NCI-H774 (cell line): ENCODE measurements at regions not wholly inside any gene's neighbourhood (a gene's known extent, or its start where the extent isn't known, plus 50 kb on each side); places are given as distances from the start of the nearest gene placed in this dataset.

Source experiments
- DNase-seq: peaks from one replicate; lab custom pipeline; 2025; lab: John Stamatoyannopoulos, UW

DNA sequence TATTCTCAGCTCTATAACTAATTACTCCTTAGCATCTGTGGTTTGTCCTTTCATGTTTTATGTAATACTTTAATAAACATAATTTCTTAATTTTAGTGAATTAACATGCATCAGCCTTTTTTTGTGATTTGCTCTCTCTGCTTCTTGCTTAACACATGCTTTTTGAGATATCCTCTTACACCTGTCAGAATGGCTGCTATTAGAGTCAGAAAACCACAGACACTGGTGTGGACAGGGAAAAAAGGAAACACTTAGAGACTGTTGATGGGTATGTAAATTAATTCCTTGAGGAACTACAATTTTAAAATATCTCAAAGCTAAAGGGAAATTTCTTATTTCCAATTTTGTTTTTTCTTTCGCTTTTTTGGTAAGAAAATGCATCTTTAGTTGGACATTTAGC, 549.0 kb downstream of the ZNF804A start:
- DNase-seq = no peak

DNA sequence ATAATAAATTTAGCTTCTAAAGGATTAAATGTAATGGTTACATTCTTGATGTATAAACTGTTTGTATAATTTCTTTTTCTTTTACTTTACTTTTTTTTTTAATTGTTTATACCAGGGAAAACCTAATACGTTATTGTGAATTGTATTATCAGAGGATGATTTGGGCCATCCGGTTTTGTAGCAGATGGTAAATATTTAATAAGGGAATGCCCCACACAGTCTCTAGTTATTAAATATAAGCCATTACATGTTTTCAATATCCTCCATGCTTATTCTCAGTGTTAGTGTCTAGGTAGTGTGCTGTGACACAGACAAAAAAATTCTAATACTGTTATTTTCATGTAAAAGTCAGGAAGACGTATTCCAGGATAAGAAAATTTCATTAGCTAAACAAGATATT, 553.9 kb downstream of the ZNF804A start:
- no peak for DNase-seq

DNA sequence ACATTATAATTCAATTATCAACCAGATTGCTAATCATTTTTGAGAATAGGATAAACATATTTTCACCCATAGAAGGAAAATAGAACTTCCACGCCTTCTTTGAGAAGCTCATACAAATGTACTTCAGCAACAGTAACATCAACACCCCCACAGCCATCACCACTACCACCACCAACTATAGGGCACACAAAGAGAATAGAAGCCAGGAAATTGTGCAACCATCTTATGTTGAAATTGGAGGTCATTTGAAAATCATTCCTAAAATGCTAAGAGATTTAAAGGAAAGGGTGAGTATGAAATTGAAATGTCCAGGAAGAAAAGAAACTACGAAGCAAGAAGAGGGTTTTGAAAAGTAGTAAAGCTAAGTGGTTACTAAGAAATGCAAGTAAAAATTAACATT, 563.4 kb downstream of the ZNF804A start:
- no peak for DNase-seq

DNA sequence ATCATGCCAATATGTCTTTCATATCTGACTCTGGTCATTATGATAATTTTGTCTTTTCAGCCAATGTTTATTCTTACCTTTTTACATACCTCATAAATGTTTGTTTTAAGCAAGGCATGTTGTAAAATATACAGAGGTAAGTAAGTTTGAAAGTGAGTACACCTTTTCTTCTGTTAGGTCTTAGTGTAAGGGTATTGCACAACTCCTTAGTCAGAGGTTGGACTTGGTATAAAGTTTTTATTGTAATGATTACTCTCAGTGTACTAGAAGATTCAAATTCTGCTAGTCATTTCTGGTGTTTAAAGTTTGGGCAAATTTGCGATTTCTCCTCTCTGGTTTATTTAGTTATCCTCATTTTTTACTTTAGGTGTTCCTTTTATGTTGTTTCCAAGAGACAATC, 564.3 kb upstream of the FSIP2 start:
- DNase-seq = no peak

DNA sequence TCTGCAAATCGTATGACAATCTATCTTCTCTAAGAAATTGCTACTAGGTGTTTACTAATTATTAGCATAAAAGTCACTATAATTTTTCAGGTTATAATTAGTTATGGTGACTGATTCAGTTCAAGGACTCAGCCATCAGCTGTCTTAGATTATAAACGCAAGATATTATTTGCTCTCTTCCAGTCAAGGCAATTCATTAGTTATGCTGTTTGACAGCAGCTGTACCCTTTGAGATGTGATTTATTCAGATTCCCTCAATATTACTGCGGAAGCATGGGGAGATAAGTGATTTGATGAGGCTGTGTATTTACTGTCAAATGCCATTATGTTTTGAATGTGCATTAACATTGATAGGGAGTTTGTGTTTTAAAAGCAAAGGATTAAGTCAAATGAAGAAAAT, 558.9 kb upstream of the FSIP2 start:
- DNase-seq = no peak

DNA sequence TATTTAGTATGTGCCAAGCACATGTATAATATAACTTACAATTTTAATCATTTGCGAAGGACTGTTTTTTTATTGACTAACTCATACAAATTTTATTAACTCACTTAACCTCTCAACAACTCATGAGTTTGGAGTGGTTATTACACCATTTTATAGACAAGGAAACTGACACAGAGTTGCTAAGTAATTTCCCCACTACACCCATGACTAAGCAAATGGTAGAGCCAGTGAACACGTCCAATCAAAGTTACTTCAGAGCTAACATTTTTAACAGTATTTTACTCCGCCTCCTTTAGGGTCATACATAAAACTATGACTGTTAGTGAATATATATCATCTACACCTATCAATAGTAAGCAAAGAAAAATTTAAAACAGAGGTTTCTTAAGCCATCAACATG, 556.7 kb upstream of the FSIP2 start:
- no peak for DNase-seq

DNA sequence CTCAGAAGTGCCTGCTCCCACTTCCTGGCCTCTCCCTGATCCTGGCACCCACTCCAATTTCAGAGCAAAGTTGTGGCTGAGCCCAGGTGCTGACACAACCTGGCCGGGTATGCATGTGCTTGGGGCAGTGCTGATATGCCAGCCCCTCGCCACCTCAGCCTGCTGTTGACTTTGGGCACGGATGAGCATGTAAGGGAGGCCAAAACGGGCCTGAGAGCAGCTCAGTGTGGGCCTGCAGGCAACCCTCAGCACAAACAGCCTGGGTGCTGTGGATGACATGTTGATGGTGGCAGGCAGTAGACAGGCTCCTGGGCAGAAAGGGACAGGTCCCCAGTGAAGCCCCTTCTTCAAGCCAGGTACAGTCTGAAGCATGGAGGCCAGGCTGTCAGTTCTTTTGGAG, 553.6 kb upstream of the FSIP2 start:
- DNase-seq = no peak

DNA sequence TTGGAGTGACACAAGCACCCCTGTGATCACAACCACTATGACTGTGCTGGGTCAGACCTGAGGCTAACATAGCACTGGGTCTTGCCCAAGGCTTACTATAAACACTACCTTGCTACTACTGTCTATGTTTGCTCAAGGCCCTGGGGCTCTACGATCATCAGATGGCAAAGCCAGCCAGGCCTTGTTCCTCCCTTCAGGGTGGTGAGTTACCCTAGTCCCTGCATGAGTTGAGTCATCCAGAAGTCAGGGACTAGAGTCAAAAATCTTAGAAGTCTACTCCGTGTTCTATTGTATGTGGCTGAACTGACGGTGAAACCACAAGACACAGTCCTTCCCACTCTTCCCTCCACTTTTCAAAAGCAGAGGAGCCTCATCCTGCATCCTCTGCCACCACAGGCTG, 551.2 kb upstream of the FSIP2 start:
- DNase-seq = no peak

DNA sequence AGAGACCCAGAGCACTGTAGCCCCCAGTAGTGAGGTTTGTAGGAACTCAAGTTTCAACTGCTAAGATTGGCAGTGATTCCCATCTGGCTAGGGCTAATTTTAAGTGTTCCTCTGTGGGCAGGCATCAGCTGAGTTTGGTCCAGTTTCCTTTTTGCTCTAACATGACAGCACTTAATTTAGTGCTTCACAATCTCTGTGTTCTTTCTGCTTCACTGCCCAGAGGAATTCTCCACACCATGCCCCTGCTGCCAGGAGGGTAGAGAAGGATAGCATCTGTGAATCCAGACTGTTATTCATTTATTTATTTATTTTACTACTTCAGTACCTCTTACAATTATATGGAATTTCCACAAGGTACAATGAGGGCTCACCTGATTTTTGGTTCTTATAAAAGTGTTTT, 549.9 kb upstream of the FSIP2 start:
- no peak for DNase-seq

DNA sequence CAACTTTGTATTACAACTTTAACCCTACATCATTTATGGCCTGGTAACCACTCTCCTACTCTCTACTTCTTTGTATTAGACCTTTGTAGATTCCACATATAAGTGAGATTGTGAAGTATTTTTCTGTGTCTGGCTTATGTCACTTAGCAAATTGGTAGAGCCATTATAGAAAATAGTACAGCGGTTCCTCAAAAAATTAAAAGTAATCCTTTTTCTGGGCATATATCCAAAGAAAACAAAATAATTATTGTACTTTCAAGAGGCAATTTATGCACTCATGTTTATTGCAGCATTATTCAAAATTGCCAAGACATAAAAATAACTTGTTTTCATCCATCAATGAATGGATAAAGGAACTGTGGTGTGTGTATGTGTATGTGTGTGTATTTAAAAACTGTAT, 537.5 kb upstream of the FSIP2 start:
- DNase-seq = peak; percentile 70

DNA sequence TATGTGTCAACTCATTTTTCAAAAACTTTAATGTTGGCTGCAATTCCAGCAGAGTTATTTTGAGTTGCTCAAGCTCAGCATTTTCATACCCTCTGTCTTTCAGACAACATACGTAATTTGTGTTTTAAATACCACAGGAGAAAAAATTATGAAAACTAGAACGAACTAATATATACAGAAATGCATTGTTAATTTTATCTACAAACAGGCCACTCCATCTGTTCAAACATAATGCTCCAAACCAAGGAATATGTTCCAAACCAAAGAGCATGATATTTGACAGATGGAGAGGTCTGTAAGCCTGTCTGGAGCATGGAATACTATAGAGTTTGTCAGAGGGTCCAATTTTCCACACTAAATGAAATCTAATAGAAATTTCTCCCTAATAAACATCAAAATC, 536.2 kb upstream of the FSIP2 start:
- DNase-seq = no peak

DNA sequence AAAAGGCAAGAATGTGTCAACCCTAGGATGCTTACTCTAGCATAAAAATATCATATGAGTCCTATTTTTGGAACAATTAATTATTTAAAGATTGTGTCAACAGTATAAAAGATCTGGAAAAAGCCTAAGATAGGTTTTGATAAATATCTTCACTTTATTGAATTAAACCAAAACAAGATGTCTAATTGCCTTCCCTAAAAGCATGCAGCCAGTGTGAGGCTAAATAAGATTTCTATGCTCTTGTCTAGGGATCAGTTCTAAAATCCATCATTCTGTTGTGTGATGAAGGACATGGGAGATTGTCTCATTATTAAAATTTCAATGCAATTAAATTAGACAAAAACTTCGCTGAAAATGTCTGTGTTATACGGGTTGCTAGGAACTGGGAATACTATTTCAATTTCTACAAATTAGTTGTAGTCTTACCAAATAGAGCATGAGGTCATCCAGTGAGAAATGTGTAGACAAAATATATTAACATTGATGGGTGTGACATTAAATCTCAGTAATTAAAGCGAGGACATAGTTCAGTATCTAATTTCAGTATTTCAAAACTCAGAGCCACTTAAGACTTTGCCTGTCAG, 535.6 kb upstream of the FSIP2 start:
- DNase-seq = no peak

DNA sequence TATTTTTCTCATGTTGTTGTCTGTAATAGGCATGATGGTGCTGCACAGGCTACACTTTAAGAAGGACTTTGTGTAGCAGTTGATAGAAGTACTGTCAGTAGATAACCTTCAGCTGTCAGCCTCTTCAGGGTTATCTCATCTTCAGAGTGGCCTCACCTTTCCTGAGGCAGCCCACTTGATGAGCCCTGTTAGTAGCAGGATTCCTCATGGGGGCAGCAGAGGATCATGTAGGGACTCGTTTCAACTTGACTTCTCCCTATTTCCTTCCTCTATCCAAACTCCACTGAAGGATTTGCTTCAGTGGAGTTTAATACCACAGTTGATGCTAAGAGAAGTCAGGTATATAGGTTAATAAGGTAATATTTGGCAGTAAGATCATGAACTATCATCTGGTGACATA, 530.3 kb upstream of the FSIP2 start:
- DNase-seq = no peak

DNA sequence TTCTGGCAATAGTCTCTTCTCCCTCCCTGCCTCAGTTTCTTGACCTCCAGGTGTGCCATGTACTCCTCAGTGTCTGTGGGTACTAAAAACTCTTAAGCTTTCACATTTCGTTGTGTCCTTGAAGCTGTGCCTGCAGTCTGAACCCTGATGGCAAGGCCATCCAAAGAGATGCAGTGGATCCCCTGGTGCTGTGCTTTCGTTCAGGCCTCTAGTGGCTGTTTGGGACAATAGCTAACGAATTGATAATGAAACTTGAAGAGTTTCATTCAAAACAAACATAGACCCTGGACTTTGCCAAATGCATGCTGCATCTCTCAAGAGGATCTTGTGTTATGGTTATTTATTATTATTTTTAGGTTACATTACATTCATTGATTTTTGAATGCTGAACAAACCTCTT, 523.1 kb upstream of the FSIP2 start:
- no peak for DNase-seq

DNA sequence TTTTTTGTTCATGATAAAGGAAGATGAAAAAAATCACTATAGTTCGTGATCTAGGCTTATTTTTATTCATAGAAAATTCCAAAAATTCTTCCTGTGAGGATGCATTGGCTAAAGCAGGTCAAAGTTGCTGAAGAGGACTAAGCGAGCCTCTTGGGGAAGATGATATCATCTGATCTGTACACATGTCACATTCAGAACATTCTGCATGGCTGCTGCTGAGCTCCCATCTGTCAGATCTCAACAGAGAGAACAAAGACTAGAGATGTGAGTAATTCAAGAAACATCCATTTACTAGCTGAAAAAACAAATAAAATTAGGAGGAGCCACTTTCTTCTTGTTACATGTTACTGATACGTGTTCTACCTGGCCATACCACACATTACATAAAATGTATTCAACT, 518.6 kb upstream of the FSIP2 start:
- DNase-seq = no peak

DNA sequence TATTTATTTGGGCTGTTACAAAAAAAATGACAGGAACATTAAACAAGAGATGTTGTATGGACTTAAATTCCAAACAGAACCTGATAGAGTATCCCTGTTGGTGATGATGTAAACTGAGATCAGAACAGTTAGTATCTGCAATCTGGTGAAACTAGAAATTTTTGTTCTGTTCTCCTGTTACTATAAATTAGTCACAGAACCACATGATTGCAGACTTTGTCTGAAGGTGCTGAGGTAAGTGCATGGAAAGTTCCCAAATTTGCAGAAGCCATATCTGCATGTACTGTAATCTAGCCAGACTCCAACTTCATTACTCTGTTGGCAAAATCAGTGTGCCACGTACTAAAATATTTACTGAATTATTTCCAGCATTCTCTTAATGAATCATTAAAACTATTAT, 516.3 kb upstream of the FSIP2 start:
- no peak for DNase-seq

DNA sequence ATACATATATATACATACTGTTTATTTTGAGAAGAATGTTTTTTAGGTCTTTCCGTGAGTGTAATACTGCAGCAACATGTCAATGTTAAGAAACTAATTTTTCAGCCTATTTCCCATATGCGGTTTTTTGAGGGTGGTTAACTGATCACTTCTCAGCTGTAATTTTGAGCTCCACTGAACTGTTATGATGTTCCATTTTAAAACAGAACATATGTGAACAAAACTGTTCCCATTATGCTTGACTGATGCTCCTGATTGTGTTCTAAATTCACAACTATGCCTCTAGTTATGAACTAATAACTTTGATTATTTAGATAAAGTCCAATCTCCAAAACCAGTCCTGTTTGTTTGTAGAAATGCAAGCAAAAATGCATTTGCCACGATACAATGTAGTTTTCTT, 511.2 kb upstream of the FSIP2 start:
- DNase-seq = no peak

DNA sequence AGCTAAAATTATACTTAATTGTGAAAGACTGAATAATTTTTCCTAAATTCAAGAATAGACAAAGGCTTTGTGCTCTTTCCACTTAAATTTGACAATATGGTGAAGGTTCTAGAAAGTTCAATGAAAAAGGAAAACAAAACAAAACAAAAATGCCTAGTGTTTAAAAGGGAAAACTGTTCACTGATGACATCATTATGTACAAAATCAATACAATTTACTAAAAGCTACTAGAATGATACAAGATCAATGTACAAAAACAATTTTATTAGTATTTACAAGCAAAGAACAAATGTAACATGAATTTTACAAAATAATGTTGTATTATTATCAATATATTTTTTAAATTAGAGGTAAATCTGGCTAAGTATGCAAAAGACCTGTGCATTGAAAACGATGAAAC, 499.1 kb upstream of the FSIP2 start:
- DNase-seq = no peak

DNA sequence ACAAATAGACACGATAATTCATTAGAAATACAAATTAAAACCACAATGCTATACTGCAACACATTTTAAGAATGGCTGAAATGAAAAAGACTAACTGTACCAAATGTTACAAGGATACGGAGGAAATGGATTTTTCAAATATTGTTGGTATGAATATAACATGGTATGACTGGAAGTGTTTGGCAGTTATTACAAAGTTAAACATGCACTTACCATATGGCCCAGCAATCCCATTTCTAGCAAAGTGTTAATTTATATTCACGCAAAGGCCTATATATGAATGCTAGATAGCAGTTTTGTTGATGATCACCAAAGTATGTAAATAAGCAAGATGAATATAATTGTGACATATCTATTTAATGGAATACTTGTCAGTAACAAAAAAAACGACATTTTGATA, 497.8 kb upstream of the FSIP2 start:
- DNase-seq = no peak

DNA sequence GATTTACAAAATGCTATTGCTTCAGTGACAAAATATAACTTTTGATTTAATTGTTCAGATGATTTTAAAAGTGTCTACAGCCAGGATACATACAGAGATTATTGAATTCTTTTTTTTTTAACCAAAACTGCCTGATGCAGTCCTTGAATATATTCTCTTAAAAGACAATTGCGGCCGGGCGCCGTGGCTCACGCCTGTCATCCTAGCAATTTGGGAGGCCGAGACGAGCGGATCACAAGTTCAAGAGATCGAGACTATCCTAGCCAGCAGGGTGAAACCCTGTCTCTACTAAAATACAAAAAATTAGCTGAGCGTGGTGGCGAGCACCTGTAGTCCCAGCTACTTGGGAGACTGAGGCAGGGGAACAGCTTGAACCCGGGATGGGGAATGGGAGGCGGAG, 497.0 kb upstream of the FSIP2 start:
- DNase-seq = no peak

DNA sequence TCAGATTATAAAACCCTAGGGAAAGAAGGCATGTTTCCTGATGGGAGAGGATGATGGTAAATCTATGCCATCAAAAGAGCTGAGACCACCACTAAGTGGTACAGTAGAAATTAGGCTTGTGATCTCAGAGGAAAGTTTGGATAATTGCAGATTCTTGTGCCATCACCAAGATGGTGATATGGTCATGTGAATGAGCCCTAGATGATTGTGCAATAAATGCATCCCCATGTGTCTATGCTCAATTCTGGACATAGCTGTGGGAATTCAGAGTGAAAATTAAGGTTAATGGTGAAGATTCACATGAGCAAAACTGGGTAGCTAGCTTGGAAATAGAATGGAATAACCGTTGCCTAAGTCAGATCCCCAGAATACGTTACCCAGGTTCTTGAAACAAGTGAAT, 496.1 kb upstream of the FSIP2 start:
- no peak for DNase-seq

DNA sequence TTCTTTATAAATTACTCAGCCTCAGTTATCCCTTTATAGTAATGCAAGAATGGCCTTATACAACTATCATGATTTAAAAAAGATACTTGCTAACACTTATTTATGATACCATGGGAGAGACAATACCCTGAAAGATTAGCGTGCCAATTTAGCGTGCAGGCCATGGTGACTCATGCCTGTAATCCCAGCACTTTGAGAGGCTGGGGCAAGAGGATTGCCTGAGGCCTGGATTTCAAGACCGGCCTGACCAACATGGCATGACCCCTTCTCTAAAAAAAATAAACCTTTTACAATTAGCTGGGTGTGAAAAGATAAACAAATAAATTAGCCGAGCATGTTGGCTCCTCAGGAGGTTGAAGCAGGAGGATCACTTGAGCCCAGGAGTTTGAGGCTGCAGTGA, 493.4 kb upstream of the FSIP2 start:
- DNase-seq = no peak

DNA sequence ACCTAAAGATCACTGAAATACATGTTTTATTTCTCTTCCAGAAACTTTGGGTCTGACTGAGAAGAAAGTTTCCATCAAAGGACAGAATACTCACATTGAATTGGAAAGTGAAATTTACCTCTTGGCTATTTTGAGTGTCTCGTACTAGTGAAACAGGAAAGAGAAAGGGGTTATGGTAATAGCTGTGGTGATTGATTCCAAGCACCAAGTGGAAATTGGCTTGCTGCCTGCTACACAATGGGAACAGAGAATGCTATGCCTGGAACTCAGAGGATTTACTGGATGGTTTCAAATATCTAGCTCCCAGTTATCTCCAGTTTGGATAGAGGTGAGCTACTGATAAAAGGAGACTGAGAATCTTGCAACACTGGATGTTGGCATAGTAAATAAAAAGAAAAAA, 492.8 kb upstream of the FSIP2 start:
- no peak for DNase-seq

DNA sequence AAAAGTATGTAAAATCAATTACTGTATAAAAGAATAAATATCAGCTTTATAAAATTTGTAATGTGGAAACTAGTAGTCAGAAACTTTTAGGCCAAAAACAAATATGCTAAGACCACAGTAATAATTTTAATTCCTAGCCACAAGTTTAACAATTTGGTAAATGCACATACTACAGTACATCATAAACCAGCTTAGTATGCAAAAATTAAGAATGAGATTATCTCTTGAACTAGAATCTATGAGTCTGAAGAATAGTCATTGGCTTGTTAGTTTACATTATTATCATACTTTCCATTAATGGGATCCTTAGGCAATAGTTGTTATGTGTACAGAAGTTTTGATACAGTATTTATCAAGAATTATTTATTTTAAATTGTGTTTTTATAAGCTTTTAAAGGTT, 491.9 kb upstream of the FSIP2 start:
- no peak for DNase-seq

DNA sequence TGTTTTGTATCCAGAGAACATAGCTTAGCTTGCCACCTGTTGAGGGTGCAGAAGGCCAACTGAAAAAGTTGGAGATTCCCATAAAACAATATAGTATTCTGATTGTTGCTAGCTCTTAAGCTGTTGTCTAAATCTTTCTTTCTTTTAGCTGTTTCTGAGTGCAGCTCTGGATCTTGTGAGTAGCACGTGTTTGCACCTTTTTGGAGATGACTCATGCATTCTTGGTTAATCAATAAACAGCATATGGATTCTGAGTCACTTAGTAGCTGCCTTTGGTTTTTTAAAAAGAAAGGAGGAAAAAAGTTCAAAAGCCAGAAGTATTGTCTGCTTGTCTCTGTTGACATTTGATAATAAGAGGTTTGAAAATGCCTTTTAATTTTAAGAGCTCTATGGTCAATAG, 483.0 kb upstream of the FSIP2 start:
- no peak for DNase-seq
